Mesendoderm (in vitro differentiated cells): ENCODE measurements at regions not wholly inside any gene's neighbourhood (a gene's known extent, or its start where the extent isn't known, plus 50 kb on each side); places are given as distances from the start of the nearest gene placed in this dataset.

Experiments
- DNase-seq: peaks from one replicate; pipeline ENCODE4 v3.0.0; 2013
- H2AK5ac ChIP-seq: 2 replicates; pipeline ENCODE4 v1.6.1; 2013; ENCODE audit warnings: low read length, inconsistent platforms
- H2BK120ac ChIP-seq: 2 replicates; pipeline ENCODE4 v1.6.1; 2013; ENCODE audit warnings: low read depth, mild to moderate bottlenecking, low read length, moderate library complexity, mixed read lengths
- H2BK15ac ChIP-seq: replicated peaks from 2 replicates; pipeline ENCODE4 v1.6.1; 2013; ENCODE audit warnings: low read depth, mild to moderate bottlenecking, moderate library complexity
- H2BK5ac ChIP-seq: 2 replicates; pipeline ENCODE4 v1.6.1; 2013; ENCODE audit warnings: low read length, inconsistent platforms
- H3K18ac ChIP-seq: 2 replicates; pipeline ENCODE4 v1.6.1; 2013; ENCODE audit warnings: mild to moderate bottlenecking, low read length, mixed read lengths
- H3K23ac ChIP-seq: one replicate; pipeline ENCODE4 v1.6.1; 2013; ENCODE audit warnings: low read length
- H3K27ac ChIP-seq: 2 replicates; pipeline ENCODE4 v1.5.1; 2013; ENCODE audit warnings: low read depth, mild to moderate bottlenecking, inconsistent platforms, low read length, moderate library complexity
- H3K27me3 ChIP-seq: 2 replicates; pipeline ENCODE4 v1.6.1; 2013; ENCODE audit warnings: low read length, control low read depth, mild to moderate bottlenecking, inconsistent platforms; ENCODE audit not compliant: insufficient read depth, poor library complexity
- H3K36me3 ChIP-seq: 2 replicates; pipeline ENCODE4 v1.6.1; 2013; ENCODE audit warnings: low read length, inconsistent platforms; ENCODE audit not compliant: control insufficient read depth, insufficient read depth
- H3K4ac ChIP-seq: one replicate; pipeline ENCODE4 v1.6.1; 2013; ENCODE audit warnings: low read depth, mild to moderate bottlenecking, low read length, moderate library complexity
- H3K4me1 ChIP-seq: 2 replicates; pipeline ENCODE4 v1.6.1; 2013; ENCODE audit warnings: low read depth, low read length, inconsistent platforms; ENCODE audit not compliant: control insufficient read depth
- H3K4me2 ChIP-seq: 2 replicates; pipeline ENCODE4 v1.6.1; 2013; ENCODE audit warnings: low read length
- H3K4me3 ChIP-seq: 2 replicates; pipeline ENCODE4 v1.5.1; 2013; ENCODE audit warnings: mild to moderate bottlenecking, low read length
- H3K56ac ChIP-seq: one replicate; pipeline ENCODE4 v1.6.1; 2013; ENCODE audit warnings: low read length
- H3K79me1 ChIP-seq: 2 replicates; pipeline ENCODE4 v1.6.1; 2013; ENCODE audit warnings: low read length, inconsistent platforms
- H3K79me2 ChIP-seq: 2 replicates; pipeline ENCODE4 v1.6.1; 2013; ENCODE audit warnings: mild to moderate bottlenecking, low read length; ENCODE audit not compliant: control insufficient read depth, insufficient read depth
- H3K9ac ChIP-seq: 2 replicates; pipeline ENCODE4 v1.6.1; 2013; ENCODE audit warnings: low read length, inconsistent platforms
- H4K5ac ChIP-seq: one replicate; pipeline ENCODE4 v1.6.1; 2013; ENCODE audit warnings: low read length
- H4K8ac ChIP-seq: one replicate; pipeline ENCODE4 v1.6.1; 2013; ENCODE audit warnings: low read depth, mild to moderate bottlenecking, control low read depth, low read length, moderate library complexity
- WGBS: extraction: QIAGEN DNeasy Blood & Tissue Kit; methylation state at CpG from one replicate; pipeline ENCODE4 v1.1.7; 2013; ENCODE audit warnings: low lambda C conversion rate, missing lambda C conversion rate; ENCODE audit not compliant: insufficient coverage; ENCODE audit errors: extremely low coverage; 5-methylcytosine and 5-hydroxymethylcytosine counted together

DNA sequence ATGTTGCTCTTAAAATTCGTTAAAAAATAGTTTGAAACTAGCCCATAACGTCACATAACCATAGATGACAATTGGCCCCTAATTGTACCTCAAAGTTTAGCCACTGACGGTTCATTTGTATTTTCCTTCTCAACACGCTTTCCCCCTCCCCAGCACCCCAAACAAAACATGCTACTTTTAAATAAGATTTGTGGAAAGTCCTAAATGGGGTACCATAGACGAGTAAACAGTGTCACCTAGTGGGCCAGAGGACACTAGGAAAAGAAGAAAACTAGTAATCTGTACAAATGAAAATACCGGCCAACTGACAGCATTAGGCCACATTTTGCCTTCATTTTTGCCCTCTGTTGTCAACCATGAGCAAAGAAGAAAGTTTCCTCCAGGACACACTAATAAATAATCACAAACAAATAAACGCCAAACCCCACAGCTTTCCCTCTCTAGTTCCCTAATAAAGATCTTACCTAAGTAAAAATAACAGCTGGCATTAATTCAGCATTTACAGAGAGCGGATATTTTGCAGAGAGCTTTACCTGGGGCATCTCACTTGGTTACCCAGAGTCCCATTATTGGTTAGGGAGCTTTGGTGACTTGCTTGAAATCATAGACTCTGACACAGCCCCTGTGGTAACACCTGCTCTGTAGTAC is 175.1 kb upstream of the ATP11B start:
- Histone ChIP-seq H3K18ac (no peak overlapping the region), H3K9ac (no peak overlapping the region), H3K56ac (no peak overlapping the region), H2BK120ac (no peak overlapping the region), H2BK5ac (no peak overlapping the region), H3K79me1 (no peaks in the 10 kb centered on the region), H3K4me2 (no peak overlapping the region), H2AK5ac (no peak overlapping the region), H2BK15ac (no peak overlapping the region), H3K27me3 (no peaks in the 10 kb centered on the region), H4K5ac (no peak overlapping the region), H3K4ac (no peak overlapping the region), H3K23ac (no peak overlapping the region), H3K4me3 (no peak overlapping the region), H4K8ac (no peak overlapping the region), H3K36me3 (no peaks in the 10 kb centered on the region), H3K27ac (no peak overlapping the region), H3K4me1 (no peaks in the 10 kb centered on the region), H3K79me2 (no peaks in the 10 kb centered on the region)
- DNase-seq = peak; percentile 51
- no CpG with 5 or more reads among the region's 8 CpGs for WGBS

DNA sequence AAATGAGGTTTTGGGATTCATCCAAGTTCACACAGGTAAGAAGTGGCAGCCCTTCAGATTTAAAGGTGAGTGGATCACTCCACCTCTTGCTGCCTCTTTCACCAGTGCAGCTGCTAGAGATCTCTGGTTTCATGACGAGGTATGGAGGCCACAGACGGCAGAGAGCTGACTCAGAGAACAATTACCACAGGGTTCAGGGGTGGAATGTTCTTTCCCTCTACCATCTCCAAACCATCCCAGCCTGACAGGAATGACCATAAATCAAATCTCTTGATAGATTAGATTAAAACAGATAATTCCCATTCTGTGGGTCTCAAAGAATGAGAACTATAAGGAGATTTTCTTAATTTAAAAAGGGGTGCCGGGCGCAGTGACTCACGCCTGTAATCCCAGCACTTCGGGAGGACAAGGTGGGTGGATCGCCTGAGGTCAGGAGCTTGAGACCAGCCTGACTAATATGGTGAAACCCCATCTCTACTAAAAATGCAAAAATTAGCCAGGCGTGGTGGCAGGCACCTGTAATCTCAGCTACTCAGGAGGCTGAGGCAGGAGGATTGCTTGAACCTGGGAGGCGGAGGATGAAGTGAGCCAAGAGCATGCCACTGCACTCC is 174.2 kb upstream of the ATP11B start:
- Histone ChIP-seq H3K9ac (no peak overlapping the region), H3K79me2 (no peaks in the 10 kb centered on the region), H4K5ac (no peak overlapping the region), H2BK120ac (no peak overlapping the region), H3K23ac (no peak overlapping the region), H3K36me3 (no peaks in the 10 kb centered on the region), H3K56ac (no peak overlapping the region), H3K4me1 (no peaks in the 10 kb centered on the region), H3K27ac (no peak overlapping the region), H2BK5ac (no peak overlapping the region), H3K4me3 (no peak overlapping the region), H3K4me2 (no peak overlapping the region), H4K8ac (no peak overlapping the region), H3K18ac (no peak overlapping the region), H2AK5ac (no peak overlapping the region), H3K4ac (no peak overlapping the region), H3K27me3 (no peaks in the 10 kb centered on the region), H2BK15ac (no peak overlapping the region), H3K79me1 (no peaks in the 10 kb centered on the region)
- no peak for DNase-seq
- no CpG with 5 or more reads among the region's 9 CpGs for WGBS

DNA sequence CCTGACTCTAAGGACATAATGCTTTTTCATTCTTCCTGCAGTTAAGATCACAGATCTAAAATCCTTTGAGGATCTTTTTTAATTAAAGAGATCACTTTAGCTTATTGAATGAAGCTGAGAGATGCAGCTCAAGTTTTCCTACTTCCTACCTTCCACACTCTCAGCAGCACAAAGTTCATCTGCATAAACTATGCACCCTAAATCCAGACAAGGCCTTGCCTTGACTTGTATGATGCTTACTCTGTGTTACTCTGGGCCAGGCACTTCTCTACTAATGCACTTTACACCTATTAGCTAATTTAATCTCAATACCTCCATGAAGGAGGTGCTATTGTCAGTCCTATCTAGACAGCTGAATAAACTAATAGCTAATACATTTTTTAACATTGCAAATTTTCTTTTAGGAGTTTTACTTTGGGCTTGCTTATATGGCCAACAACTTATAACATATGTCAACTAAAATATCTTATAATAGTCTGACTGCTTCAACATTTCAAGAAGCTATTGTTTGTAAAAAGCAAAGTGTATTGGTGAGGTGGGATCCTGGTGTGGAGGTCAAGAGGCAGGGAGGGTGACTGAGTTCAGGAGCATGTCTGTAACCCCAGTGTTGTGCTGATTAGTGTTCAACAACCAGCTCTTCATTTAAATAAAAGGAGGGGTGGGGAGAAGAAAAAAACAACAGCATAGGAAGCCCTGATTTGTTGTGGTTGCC is 172.4 kb upstream of the ATP11B start:
- H3K4me3 ChIP-seq = no peak overlapping the region
- H3K27ac ChIP-seq = no peak overlapping the region
- H4K5ac ChIP-seq = no peak overlapping the region
- H3K9ac ChIP-seq = no peak overlapping the region
- H3K4me1 ChIP-seq = no peaks in the 10 kb centered on the region
- no peaks in the 10 kb centered on the region for H3K36me3 ChIP-seq
- H3K79me1 ChIP-seq = no peaks in the 10 kb centered on the region
- no peaks in the 10 kb centered on the region for H3K79me2 ChIP-seq
- no peak overlapping the region for H3K4me2 ChIP-seq
- H4K8ac ChIP-seq = no peak overlapping the region
- no peak overlapping the region for H3K56ac ChIP-seq
- H3K4ac ChIP-seq = no peak overlapping the region
- H3K18ac ChIP-seq = no peak overlapping the region
- no peak overlapping the region for H2AK5ac ChIP-seq
- H2BK5ac ChIP-seq = no peak overlapping the region
- no peaks in the 10 kb centered on the region for H3K27me3 ChIP-seq
- no peak overlapping the region for H2BK15ac ChIP-seq
- no peak overlapping the region for H2BK120ac ChIP-seq
- no peak overlapping the region for H3K23ac ChIP-seq
- DNase-seq = no peak

GRCh38 chr3:182621435-182622240 is 171.7 kb upstream of the ATP11B start:
- Histone ChIP-seq H4K5ac (no peak overlapping the region), H3K4ac (no peak overlapping the region), H3K4me2 (no peak overlapping the region), H3K36me3 (no peaks in the 10 kb centered on the region), H3K4me3 (no peak overlapping the region), H2BK15ac (no peak overlapping the region), H3K79me2 (no peaks in the 10 kb centered on the region), H2BK5ac (no peak overlapping the region), H3K56ac (no peak overlapping the region), H3K18ac (no peak overlapping the region), H4K8ac (no peak overlapping the region), H3K79me1 (no peaks in the 10 kb centered on the region), H3K4me1 (no peaks in the 10 kb centered on the region), H3K27me3 (no peaks in the 10 kb centered on the region), H3K27ac (no peak overlapping the region), H3K23ac (no peak overlapping the region), H3K9ac (no peak overlapping the region), H2AK5ac (no peak overlapping the region), H2BK120ac (no peak overlapping the region)
- WGBS = no CpG with 5 or more reads among the region's 4 CpGs
- no peak for DNase-seq

GRCh38 chr3:182622241-182622545 is 171.1 kb upstream of the ATP11B start:
- H4K5ac ChIP-seq = no peak overlapping the region
- no peaks in the 10 kb centered on the region for H3K79me1 ChIP-seq
- no peak overlapping the region for H2AK5ac ChIP-seq
- H3K23ac ChIP-seq = no peak overlapping the region
- no peak overlapping the region for H3K9ac ChIP-seq
- H3K18ac ChIP-seq = no peak overlapping the region
- no peak overlapping the region for H3K4ac ChIP-seq
- no peaks in the 10 kb centered on the region for H3K36me3 ChIP-seq
- no peak overlapping the region for H2BK5ac ChIP-seq
- H2BK120ac ChIP-seq = no peak overlapping the region
- no peaks in the 10 kb centered on the region for H3K79me2 ChIP-seq
- H2BK15ac ChIP-seq = no peak overlapping the region
- no peaks in the 10 kb centered on the region for H3K27me3 ChIP-seq
- no peak overlapping the region for H3K4me2 ChIP-seq
- H3K4me1 ChIP-seq = no peaks in the 10 kb centered on the region
- H4K8ac ChIP-seq = no peak overlapping the region
- no peak overlapping the region for H3K56ac ChIP-seq
- no peak for DNase-seq
- H3K4me3 ChIP-seq = no peak overlapping the region
- no peak overlapping the region for H3K27ac ChIP-seq
